HEK293 (cell line): ENCODE measurements at regions not wholly inside any gene's neighbourhood (a gene's known extent, or its start where the extent isn't known, plus 50 kb on each side); places are given as distances from the start of the nearest gene placed in this dataset.

Experiments used
- CTCF ChIA-PET: fragments of 350-600 bp; formaldehyde crosslinking; extraction: SDS; loops from one replicate; lab custom pipeline; 2021; ENCODE audit warnings: antibody characterized with exemption; lab: Yijun Ruan, JAX
- POLR2A ChIA-PET: fragments of 300-600 bp; formaldehyde crosslinking; extraction: SDS; loops from one replicate; lab custom pipeline; 2020; ENCODE audit warnings: antibody characterized with exemption, inconsistent platforms; lab: Yijun Ruan, JAX
- H3K27ac ChIP-seq: fragments of 200-500 bp; sonication (Bioruptor generic); 2 replicates; pipeline ENCODE4 v1.5.1; 2014; ENCODE audit warnings: low read depth, low read length, control low read depth, inconsistent platforms; ENCODE audit errors: extremely low read depth
- H3K36me3 ChIP-seq, 2 experiments: fragments of 200-500 bp in 1 of 2; sonication (Bioruptor generic) in 1 of 2; 1 replicate in 1 of 2; 2 replicates in 1 of 2; pipeline ENCODE4 v1.5.1; 2014 to 2017; ENCODE audit warnings: inconsistent platforms in 2 of 2, low read length in 2 of 2; ENCODE audit not compliant: control insufficient read depth in 2 of 2, insufficient read depth in 1 of 2
- H3K4me1 ChIP-seq: fragments of 200-500 bp; sonication (Bioruptor generic); 2 replicates; pipeline ENCODE4 v1.5.1; 2014; ENCODE audit warnings: mild to moderate bottlenecking, low read length, inconsistent platforms; ENCODE audit not compliant: control insufficient read depth, insufficient read depth
- H3K4me3 ChIP-seq: 2 replicates; pipeline ENCODE4 v1.5.1; 2011; ENCODE audit warnings: low read depth, mild to moderate bottlenecking, control low read depth, low read length, moderate library complexity
- H3K9me3 ChIP-seq: fragments of 200-500 bp; sonication (Bioruptor generic); 2 replicates; pipeline ENCODE4 v1.5.1; 2014; ENCODE audit warnings: low read depth, low read length, inconsistent platforms; ENCODE audit not compliant: control insufficient read depth, insufficient read depth
- GLIS2 ChIP-seq: fragments of 450-650 bp; formaldehyde crosslinking; IDR thresholded peaks from 2 replicates; pipeline ENCODE4 v1.5.1; 2016; ENCODE audit warnings: missing biosample characterization, missing genetic modification characterization
- KLF1 ChIP-seq: fragments of 450-650 bp; formaldehyde crosslinking; IDR thresholded peaks from 2 replicates; pipeline ENCODE4 v1.5.1; 2016; ENCODE audit warnings: missing biosample characterization, missing genetic modification characterization
- MZF1 ChIP-seq: fragments of 450-650 bp; formaldehyde crosslinking; IDR thresholded peaks from 2 replicates; pipeline ENCODE4 v1.5.1; 2017; ENCODE audit warnings: missing biosample characterization, missing genetic modification characterization, borderline replicate concordance
- OSR2 ChIP-seq: fragments of 450-650 bp; formaldehyde crosslinking; IDR thresholded peaks from 2 replicates; pipeline ENCODE4 v1.5.1; 2016; ENCODE audit warnings: missing biosample characterization, missing genetic modification characterization
- PRDM6 ChIP-seq: fragments of 450-650 bp; formaldehyde crosslinking; IDR thresholded peaks from 2 replicates; pipeline ENCODE4 v1.5.1; 2017; ENCODE audit warnings: missing biosample characterization, missing genetic modification characterization
- SCRT2 ChIP-seq: fragments of 450-650 bp; formaldehyde crosslinking; IDR thresholded peaks from 2 replicates; pipeline ENCODE4 v1.5.1; 2016; ENCODE audit warnings: missing biosample characterization, missing genetic modification characterization
- TRIM28 ChIP-seq: IDR thresholded peaks from 2 replicates; pipeline ENCODE4 v1.6.1; 2011; ENCODE audit warnings: low read length, control low read depth, borderline replicate concordance
- ZFP37 ChIP-seq: fragments of 450-650 bp; formaldehyde crosslinking; IDR thresholded peaks from 2 replicates; pipeline ENCODE4 v1.5.1; 2016; ENCODE audit warnings: missing biosample characterization, missing genetic modification characterization
- ZNF324 ChIP-seq: fragments of 450-650 bp; formaldehyde crosslinking; IDR thresholded peaks from 2 replicates; pipeline ENCODE4 v1.5.1; 2016; ENCODE audit warnings: missing biosample characterization, missing genetic modification characterization
- ZNF37A ChIP-seq: fragments of 450-650 bp; IDR thresholded peaks from 2 replicates; pipeline ENCODE4 v1.5.1; 2018; ENCODE audit warnings: missing biosample characterization, missing genetic modification characterization
- ZNF48 ChIP-seq: fragments of 450-650 bp; formaldehyde crosslinking; IDR thresholded peaks from 2 replicates; pipeline ENCODE4 v1.5.1; 2016; ENCODE audit warnings: missing biosample characterization, missing genetic modification characterization
- ZNF585B ChIP-seq: fragments of 450-650 bp; formaldehyde crosslinking; IDR thresholded peaks from 2 replicates; pipeline ENCODE4 v1.5.1; 2016; ENCODE audit warnings: missing biosample characterization, missing genetic modification characterization
- ZNF645 ChIP-seq: fragments of 450-650 bp; formaldehyde crosslinking; IDR thresholded peaks from 2 replicates; pipeline ENCODE4; 2016; ENCODE audit warnings: missing biosample characterization, missing genetic modification characterization
- ZNF777 ChIP-seq: fragments of 450-650 bp; formaldehyde crosslinking; IDR thresholded peaks from 2 replicates; pipeline ENCODE4 v1.5.1; 2017; ENCODE audit warnings: missing biosample characterization, missing genetic modification characterization, borderline replicate concordance
- ZNF785 ChIP-seq: fragments of 450-650 bp; formaldehyde crosslinking; IDR thresholded peaks from 2 replicates; pipeline ENCODE4 v1.5.1; 2016; ENCODE audit warnings: missing biosample characterization, missing genetic modification characterization
- ZNF843 ChIP-seq: fragments of 450-650 bp; formaldehyde crosslinking; IDR thresholded peaks from 2 replicates; pipeline ENCODE4 v1.5.1; 2016; ENCODE audit warnings: missing biosample characterization, missing genetic modification characterization
- ZSCAN5A ChIP-seq: fragments of 450-650 bp; formaldehyde crosslinking; IDR thresholded peaks from 2 replicates; pipeline ENCODE4 v1.5.1; 2016; ENCODE audit warnings: missing biosample characterization, missing genetic modification characterization
- TF ChIP-seq, protein P1 (sequence below): fragments of 450-650 bp; formaldehyde crosslinking; IDR thresholded peaks from 2 replicates; pipeline ENCODE4 v1.5.1; 2017; ENCODE audit warnings: missing biosample characterization, missing genetic modification characterization
- TF ChIP-seq, protein P2 (sequence below): fragments of 450-650 bp; formaldehyde crosslinking; IDR thresholded peaks from 2 replicates; pipeline ENCODE4 v1.5.1; 2017; ENCODE audit warnings: missing biosample characterization, missing genetic modification characterization

DNA sequence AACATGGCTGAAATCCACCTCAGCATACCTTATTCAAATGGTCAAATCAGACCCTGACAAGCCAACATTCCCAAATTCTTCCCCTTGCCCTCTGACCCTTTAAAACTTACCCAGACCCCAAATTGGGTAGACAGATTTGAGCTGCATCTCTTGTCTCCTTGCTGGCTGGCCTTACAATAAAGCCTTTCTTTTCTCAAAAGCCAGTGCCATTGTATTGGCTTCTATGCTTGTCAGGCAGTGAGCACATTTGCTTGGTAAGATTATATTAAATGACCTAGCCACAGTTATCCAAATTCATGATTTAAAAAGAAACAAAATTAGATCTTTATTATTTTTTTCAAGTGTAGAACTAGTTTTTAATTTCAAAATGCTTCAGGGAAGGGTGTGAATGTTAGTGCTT lies 67.8 kb upstream of the FAM83B start:
- H3K4me1 ChIP-seq, result no peaks in the 10 kb centered on the region
- TF ChIP-seq ZNF48 (tag by site-specific recombination) (no peak), ZNF37A (no peak), MZF1 (no peak), KLF1 (no peak), OSR2 (tag by site-specific recombination) (no peak), ZNF777 (tag by site-specific recombination) (no peak), ZFP37 (tag by site-specific recombination) (no peak), ZSCAN5A (tag by site-specific recombination) (no peak), ZNF645 (tag by site-specific recombination) (no peak), ZNF324 (tag by site-specific recombination) (no peak), ZNF785 (no peak), PRDM6 (tag by site-specific recombination) (no peak), GLIS2 (tag by site-specific recombination) (no peak)
- TF ChIP-seq, protein P1, sequence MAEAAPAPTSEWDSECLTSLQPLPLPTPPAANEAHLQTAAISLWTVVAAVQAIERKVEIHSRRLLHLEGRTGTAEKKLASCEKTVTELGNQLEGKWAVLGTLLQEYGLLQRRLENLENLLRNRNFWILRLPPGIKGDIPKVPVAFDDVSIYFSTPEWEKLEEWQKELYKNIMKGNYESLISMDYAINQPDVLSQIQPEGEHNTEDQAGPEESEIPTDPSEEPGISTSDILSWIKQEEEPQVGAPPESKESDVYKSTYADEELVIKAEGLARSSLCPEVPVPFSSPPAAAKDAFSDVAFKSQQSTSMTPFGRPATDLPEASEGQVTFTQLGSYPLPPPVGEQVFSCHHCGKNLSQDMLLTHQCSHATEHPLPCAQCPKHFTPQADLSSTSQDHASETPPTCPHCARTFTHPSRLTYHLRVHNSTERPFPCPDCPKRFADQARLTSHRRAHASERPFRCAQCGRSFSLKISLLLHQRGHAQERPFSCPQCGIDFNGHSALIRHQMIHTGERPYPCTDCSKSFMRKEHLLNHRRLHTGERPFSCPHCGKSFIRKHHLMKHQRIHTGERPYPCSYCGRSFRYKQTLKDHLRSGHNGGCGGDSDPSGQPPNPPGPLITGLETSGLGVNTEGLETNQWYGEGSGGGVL, result no peak
- H3K9me3 ChIP-seq, result no peaks in the 10 kb centered on the region
- H3K27ac ChIP-seq, result no peak overlapping the region
- ChIA-PET POLR2A (no interaction called here), CTCF (no interaction called here)
- H3K36me3 ChIP-seq, result no peaks in the 10 kb centered on the region
- H3K4me3 ChIP-seq, result no peak overlapping the region

DNA sequence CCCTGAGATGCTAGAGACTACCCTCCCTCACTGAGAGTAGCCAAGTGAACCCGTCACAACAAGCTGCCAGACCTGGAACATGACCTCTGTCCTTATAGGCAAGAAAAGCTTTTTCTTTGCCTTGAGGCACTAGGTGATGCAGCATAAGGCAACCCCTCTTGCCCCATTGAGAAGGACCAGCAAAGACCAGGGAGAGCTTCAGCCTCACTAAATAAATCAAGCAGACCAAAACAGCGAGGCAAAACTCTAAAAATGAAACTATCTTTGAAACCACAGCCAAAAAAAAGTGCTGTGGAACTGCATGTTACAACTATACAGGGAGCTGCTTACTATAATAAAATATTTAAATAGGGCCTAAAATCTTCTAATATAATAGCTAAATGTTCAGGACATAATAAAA lies 62.6 kb upstream of the FAM83B start:
- TF ChIP-seq MZF1, result no peak
- ChIA-PET CTCF (interaction anchor here (2.4 kb wide), 1 partner anchor 66 kb away, joined by 9 read pairs; no protein-coding TSS in a partner anchor), POLR2A (no interaction called here)

GRCh38 chr6:54786154-54786553 lies 60.4 kb upstream of the FAM83B start:
- H3K36me3 ChIP-seq, result no peaks in the 10 kb centered on the region
- H3K27ac ChIP-seq, result no peak overlapping the region
- POLR2A ChIA-PET, result interaction anchor here (0.7 kb wide), 1 partner anchor 68 kb away, joined by 9 read pairs; no protein-coding TSS in a partner anchor
- no peaks in the 10 kb centered on the region for H3K9me3 ChIP-seq
- no peak overlapping the region for H3K4me3 ChIP-seq
- CTCF ChIA-PET, result interaction anchor here (1.3 kb wide), 1 partner anchor 13 kb away, joined by 4 read pairs; no protein-coding TSS in a partner anchor
- TF ChIP-seq SCRT2 (no peak), TRIM28 (no peak), ZNF585B (no peak), ZNF843 (tag by site-specific recombination) (no peak)
- TF ChIP-seq, protein P2, sequence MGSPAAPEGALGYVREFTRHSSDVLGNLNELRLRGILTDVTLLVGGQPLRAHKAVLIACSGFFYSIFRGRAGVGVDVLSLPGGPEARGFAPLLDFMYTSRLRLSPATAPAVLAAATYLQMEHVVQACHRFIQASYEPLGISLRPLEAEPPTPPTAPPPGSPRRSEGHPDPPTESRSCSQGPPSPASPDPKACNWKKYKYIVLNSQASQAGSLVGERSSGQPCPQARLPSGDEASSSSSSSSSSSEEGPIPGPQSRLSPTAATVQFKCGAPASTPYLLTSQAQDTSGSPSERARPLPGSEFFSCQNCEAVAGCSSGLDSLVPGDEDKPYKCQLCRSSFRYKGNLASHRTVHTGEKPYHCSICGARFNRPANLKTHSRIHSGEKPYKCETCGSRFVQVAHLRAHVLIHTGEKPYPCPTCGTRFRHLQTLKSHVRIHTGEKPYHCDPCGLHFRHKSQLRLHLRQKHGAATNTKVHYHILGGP (tag by site-specific recombination), result no peak
- H3K4me1 ChIP-seq, result no peaks in the 10 kb centered on the region

More for the DNA sequence above, 62.6 kb upstream of the FAM83B start:
- Histone ChIP-seq H3K36me3 (no peaks in the 10 kb centered on the region), H3K27ac (no peak overlapping the region), H3K9me3 (no peaks in the 10 kb centered on the region), H3K4me1 (no peaks in the 10 kb centered on the region), H3K4me3 (no peak overlapping the region)
